WTC11 (cell line): ENCODE measurements at regions not wholly inside any gene's neighbourhood (a gene's known extent, or its start where the extent isn't known, plus 50 kb on each side); places are given as distances from the start of the nearest gene placed in this dataset.

Source experiments
- ATAC-seq: fragments of 200-7000 bp; cut with Tn5 transposase; 2 replicates; pipeline ENCODE4 v1.10.0; 2021; ENCODE audit warnings: mild to moderate bottlenecking, moderate library complexity
- CTCF ChIA-PET: fragments of 300-600 bp; sonication (Branson Sonifier 250); formaldehyde crosslinking; loops from one replicate; lab custom pipeline; 2021; ENCODE audit warnings: antibody characterized with exemption; lab: Charles Lee
- POLR2A ChIA-PET: fragments of 350-600 bp; sonication (Branson Sonifier 250); formaldehyde crosslinking; loops from one replicate; lab custom pipeline; 2021; ENCODE audit warnings: antibody characterized with exemption; lab: Charles Lee
- DNase-seq: peaks from one replicate; pipeline ENCODE4 v3.0.0; 2021; ENCODE audit warnings: low spot score
- H3K27ac Mint-ChIP-seq: 2 replicates; pipeline ENCODE4 v1.8.0; 2021; ENCODE audit warnings: mixed read lengths
- H3K27me3 Mint-ChIP-seq: 2 replicates; pipeline ENCODE4 v1.8.0; 2021; ENCODE audit warnings: low read depth, mild to moderate bottlenecking, moderate library complexity, mixed read lengths
- H3K36me3 Mint-ChIP-seq: 2 replicates; pipeline ENCODE4 v1.8.0; 2021; ENCODE audit warnings: mixed read lengths
- H3K4me1 Mint-ChIP-seq: 2 replicates; pipeline ENCODE4 v1.8.0; 2022; ENCODE audit warnings: mixed read lengths
- H3K4me3 Mint-ChIP-seq: 2 replicates; pipeline ENCODE4 v1.8.0; 2021; ENCODE audit warnings: mild to moderate bottlenecking, moderate library complexity, mixed read lengths
- H3K9me3 Mint-ChIP-seq: 2 replicates; pipeline ENCODE4 v1.8.0; 2021; ENCODE audit warnings: mixed read lengths
- ARID4B ChIP-seq: sonication (generic); formaldehyde crosslinking; IDR thresholded peaks from 2 replicates; pipeline ENCODE4 v1.8.0; 2023; ENCODE audit warnings: missing genetic modification reagents, mild to moderate bottlenecking, borderline replicate concordance
- CREM ChIP-seq: sonication (generic); formaldehyde crosslinking; IDR thresholded peaks from 2 replicates; pipeline ENCODE4 v1.8.1; 2022; ENCODE audit warnings: mild to moderate bottlenecking, missing genetic modification reagents, moderate library complexity
- ERG ChIP-seq: fragments of 250-450 bp; sonication (Bioruptor Pico); IDR thresholded peaks from 2 replicates; pipeline ENCODE4 v1.8.0; 2021; ENCODE audit warnings: mild to moderate bottlenecking
- FOXJ3 ChIP-seq: sonication (generic); formaldehyde crosslinking; IDR thresholded peaks from 2 replicates; pipeline ENCODE4 v1.9.0; 2021; ENCODE audit warnings: missing genetic modification reagents, mild to moderate bottlenecking, borderline replicate concordance
- PREB ChIP-seq: sonication (generic); formaldehyde crosslinking; IDR thresholded peaks from 2 replicates; pipeline ENCODE4 v1.8.1; 2022; ENCODE audit warnings: mild to moderate bottlenecking, missing genetic modification reagents, moderate library complexity, borderline replicate concordance
- SMAD3 ChIP-seq: sonication (generic); formaldehyde crosslinking; IDR thresholded peaks from 2 replicates; pipeline ENCODE4 v1.8.0; 2022; ENCODE audit warnings: missing genetic modification reagents, mild to moderate bottlenecking, borderline replicate concordance
- SOX15 ChIP-seq: fragments of 250-450 bp; sonication (Bioruptor Pico); IDR thresholded peaks from 2 replicates; pipeline ENCODE4 v1.9.0; 2021; ENCODE audit warnings: mild to moderate bottlenecking
- TEAD4 ChIP-seq: sonication (generic); formaldehyde crosslinking; IDR thresholded peaks from 2 replicates; pipeline ENCODE4 v1.8.0; 2022; ENCODE audit warnings: mild to moderate bottlenecking, missing genetic modification reagents
- ZNF121 ChIP-seq: sonication (generic); formaldehyde crosslinking; IDR thresholded peaks from 2 replicates; pipeline ENCODE4 v1.8.0; 2023; ENCODE audit warnings: missing genetic modification reagents
- ZNF281 ChIP-seq: sonication (generic); formaldehyde crosslinking; IDR thresholded peaks from 2 replicates; pipeline ENCODE4 v1.8.0; 2023; ENCODE audit warnings: mild to moderate bottlenecking, missing genetic modification reagents
- ZNF317 ChIP-seq: sonication (generic); formaldehyde crosslinking; IDR thresholded peaks from 2 replicates; pipeline ENCODE4 v1.8.1; 2023; ENCODE audit warnings: low read depth, mild to moderate bottlenecking, moderate library complexity, missing genetic modification reagents, borderline replicate concordance
- TF ChIP-seq, protein P1 (sequence below): sonication (generic); formaldehyde crosslinking; IDR thresholded peaks from 2 replicates; pipeline ENCODE4 v1.8.1; 2023; ENCODE audit warnings: mild to moderate bottlenecking, missing genetic modification reagents, borderline replicate concordance
- TF ChIP-seq, protein P2 (sequence below): sonication (generic); formaldehyde crosslinking; IDR thresholded peaks from 2 replicates; pipeline ENCODE4 v1.8.1; 2023; ENCODE audit warnings: mild to moderate bottlenecking, moderate library complexity, missing genetic modification reagents

- no peak for ATAC-seq
- H3K4me1 Mint-ChIP-seq: no peaks in the 10 kb centered on the region
- no peak overlapping the region for H3K4me3 Mint-ChIP-seq
- TF ChIP-seq, protein P1, sequence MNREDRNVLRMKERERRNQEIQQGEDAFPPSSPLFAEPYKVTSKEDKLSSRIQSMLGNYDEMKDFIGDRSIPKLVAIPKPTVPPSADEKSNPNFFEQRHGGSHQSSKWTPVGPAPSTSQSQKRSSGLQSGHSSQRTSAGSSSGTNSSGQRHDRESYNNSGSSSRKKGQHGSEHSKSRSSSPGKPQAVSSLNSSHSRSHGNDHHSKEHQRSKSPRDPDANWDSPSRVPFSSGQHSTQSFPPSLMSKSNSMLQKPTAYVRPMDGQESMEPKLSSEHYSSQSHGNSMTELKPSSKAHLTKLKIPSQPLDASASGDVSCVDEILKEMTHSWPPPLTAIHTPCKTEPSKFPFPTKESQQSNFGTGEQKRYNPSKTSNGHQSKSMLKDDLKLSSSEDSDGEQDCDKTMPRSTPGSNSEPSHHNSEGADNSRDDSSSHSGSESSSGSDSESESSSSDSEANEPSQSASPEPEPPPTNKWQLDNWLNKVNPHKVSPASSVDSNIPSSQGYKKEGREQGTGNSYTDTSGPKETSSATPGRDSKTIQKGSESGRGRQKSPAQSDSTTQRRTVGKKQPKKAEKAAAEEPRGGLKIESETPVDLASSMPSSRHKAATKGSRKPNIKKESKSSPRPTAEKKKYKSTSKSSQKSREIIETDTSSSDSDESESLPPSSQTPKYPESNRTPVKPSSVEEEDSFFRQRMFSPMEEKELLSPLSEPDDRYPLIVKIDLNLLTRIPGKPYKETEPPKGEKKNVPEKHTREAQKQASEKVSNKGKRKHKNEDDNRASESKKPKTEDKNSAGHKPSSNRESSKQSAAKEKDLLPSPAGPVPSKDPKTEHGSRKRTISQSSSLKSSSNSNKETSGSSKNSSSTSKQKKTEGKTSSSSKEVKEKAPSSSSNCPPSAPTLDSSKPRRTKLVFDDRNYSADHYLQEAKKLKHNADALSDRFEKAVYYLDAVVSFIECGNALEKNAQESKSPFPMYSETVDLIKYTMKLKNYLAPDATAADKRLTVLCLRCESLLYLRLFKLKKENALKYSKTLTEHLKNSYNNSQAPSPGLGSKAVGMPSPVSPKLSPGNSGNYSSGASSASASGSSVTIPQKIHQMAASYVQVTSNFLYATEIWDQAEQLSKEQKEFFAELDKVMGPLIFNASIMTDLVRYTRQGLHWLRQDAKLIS: no peak
- TF ChIP-seq SOX15 (CRISPR knock-in tag) (no peak), FOXJ3 (CRISPR knock-in tag) (no peak), ERG (CRISPR knock-in tag) (no peak), ARID4B (no peak), ZNF121 (CRISPR knock-in tag) (no peak), TEAD4 (CRISPR knock-in tag) (no peak), PREB (CRISPR knock-in tag) (no peak), ZNF281 (no peak), ZNF317 (CRISPR knock-in tag) (no peak), SMAD3 (CRISPR knock-in tag) (no peak), CREM (CRISPR knock-in tag) (no peak)
- TF ChIP-seq, protein P2, sequence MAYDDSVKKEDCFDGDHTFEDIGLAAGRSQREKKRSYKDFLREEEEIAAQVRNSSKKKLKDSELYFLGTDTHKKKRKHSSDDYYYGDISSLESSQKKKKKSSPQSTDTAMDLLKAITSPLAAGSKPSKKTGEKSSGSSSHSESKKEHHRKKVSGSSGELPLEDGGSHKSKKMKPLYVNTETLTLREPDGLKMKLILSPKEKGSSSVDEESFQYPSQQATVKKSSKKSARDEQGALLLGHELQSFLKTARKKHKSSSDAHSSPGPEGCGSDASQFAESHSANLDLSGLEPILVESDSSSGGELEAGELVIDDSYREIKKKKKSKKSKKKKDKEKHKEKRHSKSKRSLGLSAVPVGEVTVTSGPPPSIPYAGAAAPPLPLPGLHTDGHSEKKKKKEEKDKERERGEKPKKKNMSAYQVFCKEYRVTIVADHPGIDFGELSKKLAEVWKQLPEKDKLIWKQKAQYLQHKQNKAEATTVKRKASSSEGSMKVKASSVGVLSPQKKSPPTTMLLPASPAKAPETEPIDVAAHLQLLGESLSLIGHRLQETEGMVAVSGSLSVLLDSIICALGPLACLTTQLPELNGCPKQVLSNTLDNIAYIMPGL (CRISPR knock-in tag): no peak
- H3K36me3 Mint-ChIP-seq: no peaks in the 10 kb centered on the region
- H3K27me3 Mint-ChIP-seq: no peaks in the 10 kb centered on the region
- CTCF ChIA-PET: interaction anchor here (0.6 kb wide), 1 partner anchor 23 kb away, joined by 5 read pairs; no protein-coding TSS in a partner anchor
- POLR2A ChIA-PET: interaction anchor here (0.5 kb wide), 1 partner anchor 73 kb away, joined by 6 read pairs; no protein-coding TSS in a partner anchor
- no peak overlapping the region for H3K27ac Mint-ChIP-seq
- DNase-seq: no peak
- H3K9me3 Mint-ChIP-seq: peaks cover 10% of the 10 kb centered on the region; the same call in 1 of the 2 replicates
Measured at GRCh38 chr2:238581126-238581525, 154.4 kb downstream of the ASB1 start.
